ENCODE measurements at regions not wholly inside any gene's neighbourhood (a gene's known extent, or its start where the extent isn't known, plus 50 kb on each side); places are given as distances from the start of the nearest gene placed in this dataset.

- no peaks in the 10 kb centered on the region for H3K9me3 ChIP-seq (ENCODE audit: low read length)
- H3K9ac ChIP-seq (ENCODE audit: low read length): no peak overlapping the region
- no peaks in the 10 kb centered on the region for H3K27me3 ChIP-seq (ENCODE audit: control insufficient read depth in 1 of 2, insufficient read depth in 2 of 2, low read length in 2 of 2)
- no peak overlapping the region for H3K27ac ChIP-seq (ENCODE audit: low read depth, low read length)
- H3K36me3 ChIP-seq (ENCODE audit: insufficient read depth, low read length): no peaks in the 10 kb centered on the region
- no peaks in the 10 kb centered on the region for H3K4me1 ChIP-seq (ENCODE audit: insufficient read depth, low read length)
- no peak overlapping the region for H3K4me3 ChIP-seq (ENCODE audit: low read depth in 1 of 2, low read length in 2 of 2)
Observed at GRCh38 chr15:91695799-91696198, 157.7 kb upstream of the SLCO3A1 start.

DNA sequence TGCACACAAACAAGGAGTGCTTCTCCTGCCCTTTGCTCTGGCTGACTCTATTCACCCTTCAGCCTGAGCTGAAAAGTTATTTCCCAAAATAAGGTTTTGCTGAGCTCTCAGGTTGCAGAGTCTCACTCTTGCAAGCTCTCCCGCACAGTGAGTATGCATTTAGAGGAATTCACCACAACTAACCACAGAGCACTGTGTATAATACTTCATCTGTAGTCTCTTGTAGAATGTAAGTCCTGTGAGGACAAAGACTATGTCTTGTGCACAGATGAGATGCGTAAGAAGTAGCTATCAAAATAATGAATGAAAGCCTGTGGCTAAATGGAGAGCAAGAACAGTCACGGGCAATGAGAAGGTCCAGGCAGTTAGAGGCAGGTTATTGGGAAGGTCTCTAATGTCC is 156.5 kb upstream of the SLCO3A1 start:
- H3K36me3 ChIP-seq (ENCODE audit: insufficient read depth, low read length): no peaks in the 10 kb centered on the region
- H3K4me3 ChIP-seq (ENCODE audit: low read depth in 1 of 2, low read length in 2 of 2): no peak overlapping the region
- no peaks in the 10 kb centered on the region for H3K27me3 ChIP-seq (ENCODE audit: control insufficient read depth in 1 of 2, insufficient read depth in 2 of 2, low read length in 2 of 2)
- no peak overlapping the region for H3K9ac ChIP-seq (ENCODE audit: low read length)
- no peaks in the 10 kb centered on the region for H3K9me3 ChIP-seq (ENCODE audit: low read length)
- H3K4me1 ChIP-seq (ENCODE audit: insufficient read depth, low read length): no peaks in the 10 kb centered on the region
- H3K27ac ChIP-seq (ENCODE audit: low read depth, low read length): no peak overlapping the region

GRCh38 chr15:91698241-91698640 is 155.3 kb upstream of the SLCO3A1 start:
- Histone ChIP-seq H3K27me3 (ENCODE audit: control insufficient read depth in 1 of 2, insufficient read depth in 2 of 2, low read length in 2 of 2) (no peaks in the 10 kb centered on the region), H3K27ac (ENCODE audit: low read depth, low read length) (no peak overlapping the region), H3K4me3 (ENCODE audit: low read depth in 1 of 2, low read length in 2 of 2) (no peak overlapping the region), H3K9ac (ENCODE audit: low read length) (no peak overlapping the region), H3K36me3 (ENCODE audit: insufficient read depth, low read length) (no peaks in the 10 kb centered on the region), H3K9me3 (ENCODE audit: low read length) (no peaks in the 10 kb centered on the region), H3K4me1 (ENCODE audit: insufficient read depth, low read length) (no peaks in the 10 kb centered on the region)

GRCh38 chr15:91699741-91700140 is 153.8 kb upstream of the SLCO3A1 start:
- Histone ChIP-seq H3K4me3 (ENCODE audit: low read depth in 1 of 2, low read length in 2 of 2) (no peak overlapping the region), H3K9ac (ENCODE audit: low read length) (no peak overlapping the region), H3K27ac (ENCODE audit: low read depth, low read length) (no peak overlapping the region), H3K36me3 (ENCODE audit: insufficient read depth, low read length) (no peaks in the 10 kb centered on the region), H3K4me1 (ENCODE audit: insufficient read depth, low read length) (no peaks in the 10 kb centered on the region), H3K9me3 (ENCODE audit: low read length) (no peaks in the 10 kb centered on the region), H3K27me3 (ENCODE audit: control insufficient read depth in 1 of 2, insufficient read depth in 2 of 2, low read length in 2 of 2) (no peaks in the 10 kb centered on the region)

- Histone ChIP-seq H3K4me3 (ENCODE audit: low read depth in 1 of 2, low read length in 2 of 2) (no peak overlapping the region), H3K27me3 (ENCODE audit: control insufficient read depth in 1 of 2, insufficient read depth in 2 of 2, low read length in 2 of 2) (no peaks in the 10 kb centered on the region), H3K9ac (ENCODE audit: low read length) (no peak overlapping the region), H3K36me3 (ENCODE audit: insufficient read depth, low read length) (no peaks in the 10 kb centered on the region), H3K9me3 (ENCODE audit: low read length) (no peaks in the 10 kb centered on the region), H3K27ac (ENCODE audit: low read depth, low read length) (no peak overlapping the region), H3K4me1 (ENCODE audit: insufficient read depth, low read length) (peaks cover 4% of the 10 kb centered on the region)
Observed at GRCh38 chr15:91703274-91703673, 150.2 kb upstream of the SLCO3A1 start.

- Histone ChIP-seq H3K9ac (ENCODE audit: low read length) (no peak overlapping the region), H3K27ac (ENCODE audit: low read depth, low read length) (no peak overlapping the region), H3K9me3 (ENCODE audit: low read length) (no peaks in the 10 kb centered on the region), H3K27me3 (ENCODE audit: control insufficient read depth in 1 of 2, insufficient read depth in 2 of 2, low read length in 2 of 2) (no peaks in the 10 kb centered on the region), H3K36me3 (ENCODE audit: insufficient read depth, low read length) (no peaks in the 10 kb centered on the region), H3K4me3 (ENCODE audit: low read depth in 1 of 2, low read length in 2 of 2) (no peak overlapping the region), H3K4me1 (ENCODE audit: insufficient read depth, low read length) (peaks cover 4% of the 10 kb centered on the region)
Observed at GRCh38 chr15:91704343-91704742, 149.2 kb upstream of the SLCO3A1 start.

- Histone ChIP-seq H3K9me3 (ENCODE audit: low read length) (no peaks in the 10 kb centered on the region), H3K27me3 (ENCODE audit: control insufficient read depth in 1 of 2, insufficient read depth in 2 of 2, low read length in 2 of 2) (no peaks in the 10 kb centered on the region), H3K9ac (ENCODE audit: low read length) (no peak overlapping the region), H3K4me3 (ENCODE audit: low read depth in 1 of 2, low read length in 2 of 2) (no peak overlapping the region), H3K36me3 (ENCODE audit: insufficient read depth, low read length) (no peaks in the 10 kb centered on the region), H3K27ac (ENCODE audit: low read depth, low read length) (no peak overlapping the region), H3K4me1 (ENCODE audit: insufficient read depth, low read length) (peaks cover 4% of the 10 kb centered on the region)
Observed at GRCh38 chr15:91706322-91707032, 147.0 kb upstream of the SLCO3A1 start.

- Histone ChIP-seq H3K27ac (ENCODE audit: low read depth, low read length) (no peak overlapping the region), H3K27me3 (ENCODE audit: control insufficient read depth in 1 of 2, insufficient read depth in 2 of 2, low read length in 2 of 2) (no peaks in the 10 kb centered on the region), H3K9ac (ENCODE audit: low read length) (no peak overlapping the region), H3K4me1 (ENCODE audit: insufficient read depth, low read length) (peaks cover 4% of the 10 kb centered on the region), H3K9me3 (ENCODE audit: low read length) (no peaks in the 10 kb centered on the region), H3K36me3 (ENCODE audit: insufficient read depth, low read length) (no peaks in the 10 kb centered on the region), H3K4me3 (ENCODE audit: low read depth in 1 of 2, low read length in 2 of 2) (no peak overlapping the region)
Observed at GRCh38 chr15:91710080-91710698, 143.3 kb upstream of the SLCO3A1 start.

GRCh38 chr15:91711384-91712033 is 142.0 kb upstream of the SLCO3A1 start:
- no peak overlapping the region for H3K9ac ChIP-seq (ENCODE audit: low read length)
- H3K27ac ChIP-seq (ENCODE audit: low read depth, low read length): no peak overlapping the region
- H3K4me1 ChIP-seq (ENCODE audit: insufficient read depth, low read length): no peaks in the 10 kb centered on the region
- no peaks in the 10 kb centered on the region for H3K36me3 ChIP-seq (ENCODE audit: insufficient read depth, low read length)
- no peak overlapping the region for H3K4me3 ChIP-seq (ENCODE audit: low read depth in 1 of 2, low read length in 2 of 2)
- no peaks in the 10 kb centered on the region for H3K27me3 ChIP-seq (ENCODE audit: control insufficient read depth in 1 of 2, insufficient read depth in 2 of 2, low read length in 2 of 2)
- no peaks in the 10 kb centered on the region for H3K9me3 ChIP-seq (ENCODE audit: low read length)

- Histone ChIP-seq H3K9me3 (ENCODE audit: low read length) (no peaks in the 10 kb centered on the region), H3K9ac (ENCODE audit: low read length) (no peak overlapping the region), H3K36me3 (ENCODE audit: insufficient read depth, low read length) (no peaks in the 10 kb centered on the region), H3K4me3 (ENCODE audit: low read depth in 1 of 2, low read length in 2 of 2) (no peak overlapping the region), H3K27me3 (ENCODE audit: control insufficient read depth in 1 of 2, insufficient read depth in 2 of 2, low read length in 2 of 2) (no peaks in the 10 kb centered on the region), H3K27ac (ENCODE audit: low read depth, low read length) (no peak overlapping the region), H3K4me1 (ENCODE audit: insufficient read depth, low read length) (no peaks in the 10 kb centered on the region)
Observed at GRCh38 chr15:91712286-91712685, 141.2 kb upstream of the SLCO3A1 start.

- Histone ChIP-seq H3K36me3 (ENCODE audit: insufficient read depth, low read length) (no peaks in the 10 kb centered on the region), H3K9ac (ENCODE audit: low read length) (no peak overlapping the region), H3K27ac (ENCODE audit: low read depth, low read length) (no peak overlapping the region), H3K27me3 (ENCODE audit: control insufficient read depth in 1 of 2, insufficient read depth in 2 of 2, low read length in 2 of 2) (no peaks in the 10 kb centered on the region), H3K4me3 (ENCODE audit: low read depth in 1 of 2, low read length in 2 of 2) (no peak overlapping the region), H3K4me1 (ENCODE audit: insufficient read depth, low read length) (no peaks in the 10 kb centered on the region), H3K9me3 (ENCODE audit: low read length) (no peaks in the 10 kb centered on the region)
Observed at GRCh38 chr15:91716536-91716935, 137.0 kb upstream of the SLCO3A1 start.

Data from muscle layer of colon (tissue), 2 donors.